Muscle of leg (tissue), 3 donors: ENCODE measurements at regions not wholly inside any gene's neighbourhood (a gene's known extent, or its start where the extent isn't known, plus 50 kb on each side); places are given as distances from the start of the nearest gene placed in this dataset.

Experiments used
- DNase-seq: peaks from one replicate; pipeline ENCODE4 v3.0.0; 2013
- H3K27ac ChIP-seq: one replicate; pipeline ENCODE4 v1.5.1; 2013; ENCODE audit warnings: mild to moderate bottlenecking, low read length, control low read depth
- H3K27me3 ChIP-seq: one replicate; pipeline ENCODE4 v1.6.1; 2013; ENCODE audit warnings: low read length; ENCODE audit not compliant: control insufficient read depth, insufficient read depth
- H3K36me3 ChIP-seq: one replicate; pipeline ENCODE4 v1.6.1; 2013; ENCODE audit warnings: low read length; ENCODE audit not compliant: control insufficient read depth, insufficient read depth
- H3K4me1 ChIP-seq: one replicate; pipeline ENCODE4 v1.6.1; 2013; ENCODE audit warnings: low read length; ENCODE audit not compliant: control insufficient read depth, insufficient read depth
- H3K4me3 ChIP-seq: one replicate; pipeline ENCODE4 v1.5.1; 2013; ENCODE audit warnings: low read length, control low read depth
- H3K9me3 ChIP-seq: replicated peaks from 2 replicates; pipeline ENCODE4 v1.6.1; 2013; ENCODE audit warnings: low read depth, low read length; ENCODE audit not compliant: control insufficient read depth
- WGBS: methylation state at CpG from one replicate; pipeline ENCODE4 v1.1.5; 2013; ENCODE audit warnings: missing lambda C conversion rate; ENCODE audit not compliant: insufficient coverage; 5-methylcytosine and 5-hydroxymethylcytosine counted together

DNA sequence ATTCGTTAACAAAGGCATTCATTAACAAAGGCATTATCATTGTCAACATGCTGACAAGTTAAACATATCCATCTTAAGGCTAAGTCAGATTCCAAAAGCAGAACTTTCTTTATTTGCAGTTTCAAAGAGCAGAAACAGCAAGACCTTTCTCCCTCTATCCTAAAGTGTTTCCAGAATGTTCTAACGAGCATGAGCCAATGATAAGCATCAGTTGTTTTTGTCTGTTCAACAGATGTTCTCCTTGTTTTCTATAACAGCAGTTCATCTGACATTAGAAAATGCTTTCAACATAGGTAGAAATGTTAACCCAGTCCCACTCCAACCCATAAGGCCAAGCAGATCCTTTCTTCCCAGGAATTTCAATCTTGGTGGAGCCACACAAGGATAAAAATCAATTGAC, 77.6 kb upstream of the POMGNT2 start:
- WGBS, result 40% methylated on average over 1 of the region's 2 CpGs
- peaks cover 31% of the 10 kb centered on the region for H3K4me1 ChIP-seq
- no peaks in the 10 kb centered on the region for H3K9me3 ChIP-seq
- no peak overlapping the region for H3K4me3 ChIP-seq
- H3K27me3 ChIP-seq, result no peaks in the 10 kb centered on the region
- H3K27ac ChIP-seq, result no peak overlapping the region
- H3K36me3 ChIP-seq, result no peaks in the 10 kb centered on the region
- DNase-seq, result no peak

DNA sequence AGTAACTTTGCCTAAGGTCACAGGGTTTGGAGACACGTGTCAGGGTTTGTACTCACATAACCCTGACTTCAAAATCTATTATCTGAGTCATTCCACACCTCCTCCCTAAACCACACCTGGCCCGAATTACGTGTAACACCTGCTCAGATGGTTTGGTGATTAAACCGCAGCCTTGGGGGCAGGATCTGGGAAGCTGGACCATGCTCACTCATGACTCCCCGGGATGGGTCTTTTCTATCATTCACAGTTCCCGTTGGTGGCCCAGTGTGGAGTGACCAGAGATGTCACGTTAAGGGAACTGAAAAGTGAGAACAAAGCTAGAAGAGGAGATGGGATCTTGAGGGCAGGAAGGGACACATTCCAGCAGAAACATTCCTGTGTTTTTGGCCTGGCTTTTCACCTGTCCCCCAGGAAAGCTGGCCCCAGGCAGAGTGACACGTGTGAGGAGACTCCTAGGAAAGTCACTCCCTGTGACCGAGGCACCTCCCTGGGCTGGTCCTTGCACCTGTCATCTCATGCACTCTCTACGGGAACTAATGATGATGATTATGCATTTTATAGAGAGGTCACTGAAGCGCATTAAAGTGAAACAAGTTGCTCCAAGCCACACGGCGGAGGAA, 75.4 kb upstream of the POMGNT2 start:
- peak overlapping the region; percentile 75 for H3K27ac ChIP-seq
- no peaks in the 10 kb centered on the region for H3K9me3 ChIP-seq
- no peaks in the 10 kb centered on the region for H3K27me3 ChIP-seq
- WGBS, result 75% methylated on average over 7 of the region's 13 CpGs
- peaks cover 45% of the 10 kb centered on the region for H3K4me1 ChIP-seq
- H3K4me3 ChIP-seq, result no peak overlapping the region
- no peak for DNase-seq
- H3K36me3 ChIP-seq, result no peaks in the 10 kb centered on the region

DNA sequence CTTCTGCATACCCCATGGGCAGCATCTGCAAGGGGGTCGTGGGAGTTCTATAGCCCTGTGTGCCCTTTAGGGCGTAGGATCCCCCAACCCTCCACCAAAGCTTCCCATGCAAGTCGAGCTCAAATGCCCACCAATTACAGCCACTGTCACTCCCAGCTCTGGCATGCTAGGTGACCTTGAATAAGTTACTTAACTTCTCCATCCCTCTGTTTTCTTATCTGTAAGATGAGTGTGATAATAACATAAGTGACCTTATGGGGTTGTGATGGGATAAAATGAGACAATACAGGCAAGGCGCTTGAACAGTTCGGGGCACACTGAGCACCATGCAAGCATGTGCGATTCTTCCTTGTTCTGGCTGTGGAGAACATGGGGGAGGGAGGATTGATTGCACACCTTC, 74.8 kb upstream of the POMGNT2 start:
- 65% methylated on average over 3 of the region's 6 CpGs for WGBS
- Histone ChIP-seq H3K27me3 (no peaks in the 10 kb centered on the region), H3K36me3 (no peaks in the 10 kb centered on the region), H3K4me3 (no peak overlapping the region), H3K4me1 (peaks cover 45% of the 10 kb centered on the region), H3K9me3 (no peaks in the 10 kb centered on the region), H3K27ac (peak overlapping the region; percentile 75)
- no peak for DNase-seq

DNA sequence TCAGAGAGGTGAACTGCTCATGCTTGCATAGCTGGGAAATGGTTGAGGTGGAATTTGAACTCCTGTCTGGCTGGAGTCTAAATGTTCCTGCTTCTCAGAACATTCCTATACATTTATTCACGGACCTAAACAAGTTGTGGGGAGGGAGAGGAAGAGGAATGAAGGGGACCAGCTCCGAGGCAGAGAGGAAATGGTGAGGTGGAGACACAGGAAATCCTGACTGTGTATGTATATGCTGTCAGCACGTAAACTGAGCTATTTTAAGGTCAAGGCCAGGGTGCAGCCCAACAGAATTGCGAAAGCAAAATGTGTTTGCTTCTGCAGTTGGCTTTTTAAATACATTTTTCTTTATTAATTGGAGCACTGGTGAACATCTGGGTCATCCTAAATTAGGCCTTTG, 74.1 kb upstream of the POMGNT2 start:
- Histone ChIP-seq H3K9me3 (no peaks in the 10 kb centered on the region), H3K36me3 (no peaks in the 10 kb centered on the region), H3K4me1 (peaks cover 45% of the 10 kb centered on the region), H3K27me3 (no peaks in the 10 kb centered on the region), H3K27ac (peak overlapping the region; percentile 75), H3K4me3 (no peak overlapping the region)
- DNase-seq, result peak; percentile 80
- WGBS, result no CpG with 5 or more reads among the region's 4 CpGs

DNA sequence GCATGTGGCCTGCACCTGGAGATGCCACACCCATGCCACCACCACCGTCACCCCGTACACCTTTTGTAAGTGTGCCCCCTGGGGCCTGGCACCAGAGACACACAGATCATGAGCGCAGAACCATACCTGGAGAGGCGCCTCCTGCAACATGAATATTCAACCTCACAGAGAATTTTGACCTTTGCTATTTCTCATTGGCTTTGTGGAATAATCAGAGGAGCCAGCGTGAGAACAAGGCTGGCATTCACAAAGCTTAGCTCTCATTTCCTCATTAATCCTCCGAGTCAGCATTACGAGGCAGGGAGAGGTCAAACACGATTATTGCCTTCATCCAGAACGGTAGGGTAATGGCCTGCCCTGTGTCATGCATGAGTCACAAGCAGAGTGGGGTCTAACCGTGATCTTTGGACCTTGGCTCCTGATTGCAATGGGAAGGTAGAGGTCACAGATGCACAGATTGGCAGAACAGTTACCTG, 73.0 kb upstream of the POMGNT2 start:
- Histone ChIP-seq H3K27ac (peak overlapping the region; percentile 75), H3K27me3 (no peaks in the 10 kb centered on the region), H3K36me3 (no peaks in the 10 kb centered on the region), H3K4me1 (peaks cover 45% of the 10 kb centered on the region), H3K4me3 (no peak overlapping the region), H3K9me3 (peaks cover under 1% of the 10 kb centered on the region)
- 67% methylated on average over 7 of the region's 10 CpGs for WGBS
- peak; percentile 57 for DNase-seq

DNA sequence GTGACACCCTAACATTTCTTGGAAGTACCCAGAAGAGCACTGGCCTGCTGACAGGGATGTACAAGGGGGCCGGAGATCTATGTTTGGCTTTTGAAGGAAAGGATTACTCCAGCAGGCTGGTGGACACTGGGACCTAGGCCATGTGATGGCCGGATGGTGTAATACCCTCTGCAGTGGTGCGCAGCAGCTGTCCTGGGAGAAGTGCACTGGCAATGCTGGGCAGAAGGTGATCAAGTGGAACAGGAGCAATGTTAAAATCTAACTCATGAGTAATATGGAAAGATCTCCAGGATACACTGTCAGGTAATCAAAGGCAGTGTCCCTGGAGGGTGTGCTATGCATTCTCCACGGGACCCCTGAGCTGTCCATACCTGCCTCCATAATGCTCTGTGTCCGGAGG, 71.2 kb upstream of the POMGNT2 start:
- Histone ChIP-seq H3K27ac (peak overlapping the region; percentile 29), H3K4me1 (peaks cover 41% of the 10 kb centered on the region), H3K36me3 (no peaks in the 10 kb centered on the region), H3K4me3 (no peak overlapping the region), H3K27me3 (no peaks in the 10 kb centered on the region), H3K9me3 (peaks cover 6% of the 10 kb centered on the region)
- WGBS, result 86% methylated on average over 3 of the region's 5 CpGs
- DNase-seq, result no peak

DNA sequence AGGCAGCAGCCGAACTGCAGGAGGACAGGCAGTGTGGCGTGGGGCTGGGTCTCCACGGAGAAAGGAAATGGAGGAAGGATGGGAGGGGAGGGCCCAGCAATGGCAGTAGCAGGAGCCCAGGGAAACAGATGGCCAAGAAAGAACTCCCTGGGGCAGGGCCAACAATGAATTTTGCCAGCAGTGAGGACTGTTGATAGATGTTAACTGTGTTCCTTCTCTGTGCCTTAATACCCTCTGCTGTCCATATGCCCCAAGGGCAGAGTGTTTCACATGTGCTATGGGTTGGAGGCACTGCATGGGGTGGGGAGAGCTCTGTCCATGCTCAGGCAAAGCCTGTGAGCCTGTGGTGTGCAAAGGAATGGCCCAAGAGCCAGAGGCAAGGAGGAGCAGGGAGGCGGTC, 70.8 kb upstream of the POMGNT2 start:
- Histone ChIP-seq H3K9me3 (peaks cover 6% of the 10 kb centered on the region), H3K27ac (peak overlapping the region; percentile 29), H3K4me1 (peaks cover 41% of the 10 kb centered on the region), H3K27me3 (no peaks in the 10 kb centered on the region), H3K4me3 (no peak overlapping the region), H3K36me3 (no peaks in the 10 kb centered on the region)
- 57% methylated on average over 4 of the region's 4 CpGs for WGBS
- DNase-seq, result peak; percentile 33

DNA sequence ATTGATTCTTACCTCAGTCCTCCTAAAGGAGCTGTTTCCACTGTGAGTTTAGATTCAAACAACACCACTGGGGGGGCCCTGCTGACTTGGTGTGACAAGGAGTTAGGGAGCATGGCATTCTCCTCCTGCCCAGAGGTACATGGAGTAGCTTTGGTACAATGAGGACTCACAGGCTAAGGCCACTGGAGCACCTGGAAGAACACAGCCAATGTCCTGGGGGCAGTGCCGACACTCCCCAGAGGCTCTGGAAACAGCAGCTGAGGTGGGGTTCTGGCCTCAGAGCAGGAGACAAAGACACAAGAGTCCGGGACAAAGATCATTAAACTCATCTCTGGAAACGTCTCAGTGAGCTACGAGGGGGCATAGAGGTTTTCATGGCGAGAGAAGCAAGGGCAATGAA, 69.7 kb upstream of the POMGNT2 start:
- 84% methylated on average over 5 of the region's 5 CpGs for WGBS
- no peaks in the 10 kb centered on the region for H3K36me3 ChIP-seq
- no peak for DNase-seq
- no peak overlapping the region for H3K4me3 ChIP-seq
- H3K27ac ChIP-seq, result no peak overlapping the region
- peaks cover 35% of the 10 kb centered on the region for H3K4me1 ChIP-seq
- H3K9me3 ChIP-seq, result peaks cover 6% of the 10 kb centered on the region
- no peaks in the 10 kb centered on the region for H3K27me3 ChIP-seq

DNA sequence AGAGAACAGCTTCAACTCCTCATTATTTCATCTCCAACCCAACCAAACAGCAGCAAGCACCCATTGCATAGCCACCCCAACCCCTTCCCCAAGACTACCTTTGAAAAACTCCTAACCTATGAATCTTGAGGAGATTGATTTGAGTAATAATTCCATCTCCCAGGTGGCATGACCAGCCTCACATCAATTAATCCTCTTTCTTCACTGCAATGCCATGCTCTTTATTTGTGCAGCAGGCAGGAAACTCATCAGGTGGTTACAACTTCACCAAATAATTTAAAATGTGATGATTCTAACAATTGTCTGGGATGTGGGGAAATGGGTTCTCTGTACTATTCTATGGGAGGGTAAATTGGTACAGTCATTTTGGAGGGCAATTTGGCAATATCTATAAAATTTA, 68.1 kb upstream of the POMGNT2 start:
- peaks cover 19% of the 10 kb centered on the region for H3K4me1 ChIP-seq
- no peaks in the 10 kb centered on the region for H3K27me3 ChIP-seq
- H3K4me3 ChIP-seq, result no peak overlapping the region
- H3K9me3 ChIP-seq, result peaks cover 6% of the 10 kb centered on the region
- DNase-seq, result no peak
- no peak overlapping the region for H3K27ac ChIP-seq
- H3K36me3 ChIP-seq, result no peaks in the 10 kb centered on the region

DNA sequence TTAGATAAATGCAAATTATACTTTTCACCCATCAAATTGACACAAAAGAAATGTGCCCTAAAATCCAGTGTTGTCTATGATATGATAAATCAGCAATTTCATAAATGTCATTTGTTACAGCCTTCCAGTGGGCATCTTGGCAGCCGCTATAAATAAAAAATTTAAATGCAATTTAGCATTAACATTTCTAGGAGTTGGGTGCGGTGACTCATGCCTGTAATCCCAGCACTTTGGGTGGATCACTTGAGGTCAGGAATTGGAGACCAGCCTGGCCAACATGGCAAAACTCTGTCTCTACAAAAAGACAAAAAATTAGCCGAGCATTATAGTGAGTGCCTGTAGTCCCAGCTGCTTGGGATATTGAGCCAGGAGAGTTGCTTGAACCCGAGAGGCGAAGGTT, 65.9 kb upstream of the POMGNT2 start:
- Histone ChIP-seq H3K27me3 (no peaks in the 10 kb centered on the region), H3K4me1 (peaks cover 4% of the 10 kb centered on the region), H3K27ac (no peak overlapping the region), H3K36me3 (no peaks in the 10 kb centered on the region), H3K9me3 (peaks cover 10% of the 10 kb centered on the region), H3K4me3 (no peak overlapping the region)
- WGBS, result 80% methylated on average over 4 of the region's 5 CpGs
- no peak for DNase-seq

DNA sequence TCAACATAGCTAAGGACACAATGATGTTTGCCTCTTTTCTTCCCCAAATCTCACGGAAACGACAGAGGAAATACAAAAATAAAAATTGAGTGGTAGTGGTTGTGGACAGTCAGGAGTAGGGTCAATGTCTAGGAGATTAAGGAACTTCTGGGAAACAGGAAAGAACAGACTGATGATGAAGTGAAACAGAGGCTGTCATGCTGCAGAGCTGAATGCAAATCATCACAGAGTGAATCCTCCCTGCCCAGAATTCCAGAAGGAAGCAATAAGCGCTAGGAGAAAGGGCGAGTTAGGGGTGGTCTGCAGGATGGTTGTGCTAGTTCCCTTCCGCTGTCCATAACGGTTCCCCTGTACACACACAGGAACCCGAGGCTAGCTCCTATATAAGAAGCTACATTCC, 64.7 kb upstream of the POMGNT2 start:
- Histone ChIP-seq H3K27ac (no peak overlapping the region), H3K4me1 (no peaks in the 10 kb centered on the region), H3K4me3 (no peak overlapping the region), H3K36me3 (no peaks in the 10 kb centered on the region), H3K9me3 (peaks cover 15% of the 10 kb centered on the region), H3K27me3 (no peaks in the 10 kb centered on the region)
- DNase-seq, result no peak
- WGBS, result no CpG with 5 or more reads among the region's 7 CpGs
